Muscle of back (tissue), 3 donors: ENCODE measurements at regions not wholly inside any gene's neighbourhood (a gene's known extent, or its start where the extent isn't known, plus 50 kb on each side); places are given as distances from the start of the nearest gene placed in this dataset.
A peak's percentile ranks its signal among the peaks of the same experiment; 100 is the strongest.
"Not testable (repeated sequence)": the region's sequence is repeated elsewhere in the genome, so short reads cannot be mapped to it uniquely, and the experiment has no call there.

Experiments
- DNase-seq, 3 donors: peaks; one replicate each; pipeline versions ENCODE4 v3.0.0 to v3.0.0-alpha.2; 2013

GRCh38 chr1:47522935-47523834 is 85.3 kb downstream of the FOXD2 start:
- DNase-seq = no peak

GRCh38 chr1:47523835-47524215 is 86.0 kb downstream of the FOXD2 start:
- DNase-seq = no peak

GRCh38 chr1:47524272-47524671 is 86.4 kb downstream of the FOXD2 start:
- no peak for DNase-seq

- DNase-seq = no peak
Observed at GRCh38 chr1:47527653-47528272, 89.9 kb downstream of the FOXD2 start.

GRCh38 chr1:47529520-47530098 is 91.8 kb downstream of the FOXD2 start:
- DNase-seq = no peak

GRCh38 chr1:47532921-47533792 is 95.3 kb downstream of the FOXD2 start:
- peak; percentile 76 to 91 (median 81) for DNase-seq

GRCh38 chr1:47533793-47534328 is 96.0 kb downstream of the FOXD2 start:
- peak in 1 of 3 donors; percentile 42 for DNase-seq

- DNase-seq = no peak
Observed at GRCh38 chr1:47534436-47534835, 96.6 kb downstream of the FOXD2 start.

GRCh38 chr1:47536646-47537118 is 98.8 kb downstream of the FOXD2 start:
- DNase-seq = peak in 1 of 3 donors; percentile 42

- no peak for DNase-seq
Observed at GRCh38 chr1:47537268-47537667, 99.4 kb downstream of the FOXD2 start.

GRCh38 chr1:47537966-47538365 is 100.1 kb downstream of the FOXD2 start:
- no peak for DNase-seq

GRCh38 chr1:47538530-47538929 is 100.7 kb downstream of the FOXD2 start:
- not testable (repeated sequence) for DNase-seq

GRCh38 chr1:47541705-47542104 is 103.9 kb downstream of the FOXD2 start:
- not testable (repeated sequence) for DNase-seq

- not testable (repeated sequence) for DNase-seq
Observed at GRCh38 chr1:47543089-47543488, 105.2 kb downstream of the FOXD2 start.

GRCh38 chr1:47545912-47546483 is 108.2 kb downstream of the FOXD2 start:
- no peak for DNase-seq

- DNase-seq = peak in 1 of 3 donors; percentile 42
Observed at GRCh38 chr1:47547753-47548573, 110.1 kb downstream of the FOXD2 start.

- no peak for DNase-seq
Observed at GRCh38 chr1:47548637-47549036, 110.8 kb downstream of the FOXD2 start.

- DNase-seq = no peak
Observed at GRCh38 chr1:47549532-47549931, 111.7 kb downstream of the FOXD2 start.

- no peak for DNase-seq
Observed at GRCh38 chr1:47550929-47551328, 113.1 kb downstream of the FOXD2 start.

- no peak for DNase-seq
Observed at GRCh38 chr1:47551971-47552528, 114.2 kb downstream of the FOXD2 start.
